ENCODE measurements at regions not wholly inside any gene's neighbourhood (a gene's known extent, or its start where the extent isn't known, plus 50 kb on each side); places are given as distances from the start of the nearest gene placed in this dataset. TPM values are rescaled to one million over a fixed set of nuclear protein-coding genes. Genes with fewer than 3 reads are reported as not detected.

DNA sequence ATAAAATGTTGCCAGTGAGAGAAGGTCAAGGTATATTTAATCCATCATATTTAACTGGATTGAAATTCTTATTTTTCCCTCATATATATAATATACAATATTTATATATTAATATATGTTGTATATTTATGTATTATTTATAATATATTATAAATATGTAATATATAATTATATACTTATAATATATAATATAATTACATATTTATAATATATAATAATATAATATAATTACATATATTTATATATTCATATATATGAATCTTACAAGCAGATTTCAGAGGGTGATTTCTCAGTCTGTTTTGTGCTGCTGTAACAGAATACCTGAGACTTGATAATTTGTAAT lies 52.7 kb upstream of the TLE3 start:
- intact Hi-C loops (cut with DNase I): loop anchor here in 1 of 4 donors (5.0 kb wide), 1 partner anchor 48 kb away; no protein-coding TSS in a partner anchor
- no peak for DNase-seq
- H3K9me3 ChIP-seq: no peaks in the 10 kb centered on the region
- H3K4me1 ChIP-seq (ENCODE audit: insufficient read depth): peaks cover 6% of the 10 kb centered on the region
- H3K27me3 ChIP-seq: no peaks in the 10 kb centered on the region
- TF ChIP-seq EP300 (IDR thresholded peaks at IDR 0.05) (no peak), POLR2A (IDR thresholded peaks at IDR 0.05) (no peak)
- TF ChIP-seq, protein P1, sequence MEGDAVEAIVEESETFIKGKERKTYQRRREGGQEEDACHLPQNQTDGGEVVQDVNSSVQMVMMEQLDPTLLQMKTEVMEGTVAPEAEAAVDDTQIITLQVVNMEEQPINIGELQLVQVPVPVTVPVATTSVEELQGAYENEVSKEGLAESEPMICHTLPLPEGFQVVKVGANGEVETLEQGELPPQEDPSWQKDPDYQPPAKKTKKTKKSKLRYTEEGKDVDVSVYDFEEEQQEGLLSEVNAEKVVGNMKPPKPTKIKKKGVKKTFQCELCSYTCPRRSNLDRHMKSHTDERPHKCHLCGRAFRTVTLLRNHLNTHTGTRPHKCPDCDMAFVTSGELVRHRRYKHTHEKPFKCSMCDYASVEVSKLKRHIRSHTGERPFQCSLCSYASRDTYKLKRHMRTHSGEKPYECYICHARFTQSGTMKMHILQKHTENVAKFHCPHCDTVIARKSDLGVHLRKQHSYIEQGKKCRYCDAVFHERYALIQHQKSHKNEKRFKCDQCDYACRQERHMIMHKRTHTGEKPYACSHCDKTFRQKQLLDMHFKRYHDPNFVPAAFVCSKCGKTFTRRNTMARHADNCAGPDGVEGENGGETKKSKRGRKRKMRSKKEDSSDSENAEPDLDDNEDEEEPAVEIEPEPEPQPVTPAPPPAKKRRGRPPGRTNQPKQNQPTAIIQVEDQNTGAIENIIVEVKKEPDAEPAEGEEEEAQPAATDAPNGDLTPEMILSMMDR (IDR thresholded peaks at IDR 0.05): no peak
- no peak overlapping the region for H3K4me3 ChIP-seq
- no peaks in the 10 kb centered on the region for H3K36me3 ChIP-seq
- no peak overlapping the region for H3K27ac ChIP-seq

GRCh38 chr15:70149667-70150404 lies 52.1 kb upstream of the TLE3 start:
- no peak overlapping the region for H3K27ac ChIP-seq
- DNase-seq: no peak

DNA sequence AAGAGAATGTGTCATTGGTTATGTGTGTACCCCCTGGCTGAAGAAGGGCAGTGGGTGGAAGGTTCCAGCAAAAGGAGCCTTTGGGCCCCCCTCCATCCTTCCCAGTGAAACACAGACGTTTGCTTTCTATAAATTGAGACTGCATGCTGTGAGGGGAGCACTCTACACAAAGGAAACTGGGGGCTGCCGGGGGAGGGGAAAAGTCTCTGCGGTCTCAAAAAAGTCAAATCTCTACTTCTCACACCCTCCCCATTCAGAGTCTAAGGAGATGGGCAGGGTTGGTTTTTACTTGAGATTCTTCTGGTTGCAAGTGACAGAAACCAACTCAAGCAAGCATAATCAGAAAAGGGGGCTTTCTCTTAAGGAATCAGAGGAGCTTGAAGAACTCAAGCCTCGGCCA lies 50.1 kb upstream of the TLE3 start:
- no peaks in the 10 kb centered on the region for H3K36me3 ChIP-seq
- no peaks in the 10 kb centered on the region for H3K9me3 ChIP-seq
- intact Hi-C loops (cut with DNase I): no loop called here
- H3K27ac ChIP-seq: no peak overlapping the region
- no peak for TF ChIP-seq POLR2A (IDR thresholded peaks at IDR 0.05)
- no peak for DNase-seq
- H3K4me1 ChIP-seq (ENCODE audit: insufficient read depth): peaks cover 8% of the 10 kb centered on the region
- H3K4me3 ChIP-seq: no peak overlapping the region
- H3K27me3 ChIP-seq: no peaks in the 10 kb centered on the region
- 91 to 97% (median 91%) methylated on average over 4 of the region's 4 CpGs for WGBS, 3 donors

More at GRCh38 chr15:70149667-70150404, 52.1 kb upstream of the TLE3 start:
- Histone ChIP-seq H3K9me3 (no peaks in the 10 kb centered on the region), H3K4me1 (ENCODE audit: insufficient read depth) (peaks cover 3% of the 10 kb centered on the region), H3K27me3 (no peaks in the 10 kb centered on the region), H3K36me3 (no peaks in the 10 kb centered on the region), H3K4me3 (no peak overlapping the region)
- 90 to 92% (median 92%) methylated on average over 4 of the region's 4 CpGs for WGBS, 3 donors
- TF ChIP-seq EP300 (IDR thresholded peaks at IDR 0.05) (no peak), POLR2A (IDR thresholded peaks at IDR 0.05) (no peak)
- TF ChIP-seq, protein P1 (IDR thresholded peaks at IDR 0.05): no peak
- intact Hi-C loops (cut with DNase I): loop anchor here in 1 of 4 donors (5.0 kb wide), 1 partner anchor 48 kb away; no protein-coding TSS in a partner anchor

Small RNAs in the stretch of these regions (small RNA-seq; reads per million reads assigned to genes)
- not detected for gene RNU6-745P
